SK-N-SH treated with all-trans-retinoic acid at 6 μM for 48 hours (cell line): ENCODE measurements at regions not wholly inside any gene's neighbourhood (a gene's known extent, or its start where the extent isn't known, plus 50 kb on each side); places are given as distances from the start of the nearest gene placed in this dataset.

Experiments
- TCF4 ChIP-seq: fragments of 250-450 bp; sonication (Bioruptor Pico); IDR thresholded peaks from 2 replicates; pipeline ENCODE4 v1.8.0; 2021; ENCODE audit warnings: mild to moderate bottlenecking, moderate library complexity, borderline replicate concordance
- ZNF70 ChIP-seq: fragments of 450-650 bp; formaldehyde crosslinking; IDR thresholded peaks from 2 replicates; pipeline ENCODE4 v1.5.0; 2020; ENCODE audit warnings: mild to moderate bottlenecking, moderate library complexity

DNA sequence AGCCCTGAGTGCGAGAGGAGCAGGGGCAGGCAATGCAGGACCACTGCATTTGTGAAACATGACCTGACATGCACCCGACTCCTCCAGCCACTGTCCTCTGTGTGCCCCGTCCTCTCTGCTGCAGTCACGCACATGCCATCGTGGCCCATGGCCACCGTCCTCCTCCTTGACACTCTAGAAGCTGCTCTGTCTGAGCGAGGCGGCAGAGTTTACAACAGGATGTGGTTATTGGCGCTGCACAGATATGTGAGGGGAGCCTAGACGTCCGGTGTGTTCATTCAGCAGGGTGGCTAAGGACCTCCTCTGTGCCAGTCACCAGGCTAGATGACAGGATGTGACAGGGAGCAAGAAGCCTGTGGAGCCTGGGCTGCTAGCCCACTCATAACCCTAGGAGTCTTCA lies 277.8 kb downstream of the FOXO1 start:
- no peak for TF ChIP-seq TCF4 (CRISPR knock-in tag)
- no peak for TF ChIP-seq ZNF70 (CRISPR knock-in tag)
